Keratinocyte (primary cell): ENCODE measurements at regions not wholly inside any gene's neighbourhood (a gene's known extent, or its start where the extent isn't known, plus 50 kb on each side); places are given as distances from the start of the nearest gene placed in this dataset.
"Not testable (repeated sequence)": the region's sequence is repeated elsewhere in the genome, so short reads cannot be mapped to it uniquely, and the experiment has no call there.

ENCODE experiments used
- DNase-seq: peaks from one replicate; pipeline ENCODE4 v3.0.0-alpha.2; 2011; ENCODE audit warnings: low read depth, missing footprints, low spot score
- FAIRE-seq: peaks from 2 replicates; lab custom pipeline; 2011; peaks lifted over from hg19 to GRCh38; lab: Jason Lieb, UNC
- H2AFZ ChIP-seq: 2 replicates; pipeline ENCODE4 v1.6.0; 2012; ENCODE audit warnings: low read length, control low read depth, inconsistent platforms; ENCODE audit not compliant: control insufficient read depth
- H3K27ac ChIP-seq: 2 replicates; pipeline ENCODE4 v1.5.1; 2011; ENCODE audit warnings: low read length; ENCODE audit not compliant: control insufficient read depth, insufficient read depth
- H3K27me3 ChIP-seq: 3 replicates; pipeline ENCODE4 v1.6.0; 2011; ENCODE audit warnings: low read length; ENCODE audit not compliant: control insufficient read depth, insufficient read depth; ENCODE audit errors: extremely low read depth
- H3K36me3 ChIP-seq, 2 experiments: 2 replicates in 1 of 2; 3 replicates in 1 of 2; pipeline ENCODE4 v1.5.1; 2011; ENCODE audit warnings: low read length in 2 of 2, mild to moderate bottlenecking in 1 of 2; ENCODE audit not compliant: control insufficient read depth in 2 of 2, insufficient read depth in 2 of 2; ENCODE audit errors: extremely low read depth in 1 of 2
- H3K4me1 ChIP-seq: 3 replicates; pipeline ENCODE4 v1.5.1; 2011; ENCODE audit warnings: low read length; ENCODE audit not compliant: control insufficient read depth, insufficient read depth; ENCODE audit errors: extremely low read depth
- H3K4me2 ChIP-seq: 3 replicates; pipeline ENCODE4 v1.6.0; 2011; ENCODE audit warnings: low read depth, low read length; ENCODE audit not compliant: control insufficient read depth, insufficient read depth; ENCODE audit errors: extremely low read depth
- H3K4me3 ChIP-seq, 3 experiments: fragments of 200-600 bp in 1 of 3; sonication (generic) in 1 of 3; 2 replicates in 2 of 3; 3 replicates in 1 of 3; pipeline ENCODE4 v1.5.1; 2011 to 2016; ENCODE audit warnings: low read length in 3 of 3, mild to moderate bottlenecking in 3 of 3, control low read depth in 2 of 3, inconsistent platforms in 1 of 3, low read depth in 1 of 3, mixed read lengths in 1 of 3, mixed run types in 1 of 3, moderate library complexity in 1 of 3; ENCODE audit not compliant: control insufficient read depth in 2 of 3, insufficient read depth in 2 of 3; ENCODE audit errors: extremely low read depth in 1 of 3
- H3K79me2 ChIP-seq: 2 replicates; pipeline ENCODE4 v1.6.0; 2012; ENCODE audit warnings: low read length; ENCODE audit not compliant: control insufficient read depth, insufficient read depth
- H3K9ac ChIP-seq: 3 replicates; pipeline ENCODE4 v1.6.0; 2011; ENCODE audit warnings: low read length; ENCODE audit not compliant: control insufficient read depth, insufficient read depth; ENCODE audit errors: extremely low read depth
- H3K9me1 ChIP-seq: 3 replicates; pipeline ENCODE4 v1.6.0; 2011; ENCODE audit warnings: low read length; ENCODE audit not compliant: control insufficient read depth, insufficient read depth; ENCODE audit errors: extremely low read depth
- H3K9me3 ChIP-seq: 2 replicates; pipeline ENCODE4 v1.5.1; 2012; ENCODE audit warnings: low read depth, low read length; ENCODE audit not compliant: control insufficient read depth
- H4K20me1 ChIP-seq: 3 replicates; pipeline ENCODE4 v1.6.0; 2011; ENCODE audit warnings: low read length; ENCODE audit not compliant: control insufficient read depth, insufficient read depth; ENCODE audit errors: extremely low read depth
- CTCF ChIP-seq, 3 experiments: IDR thresholded peaks in 1 of 3; conservative IDR thresholded peaks in 1 of 3; optimal IDR thresholded peaks in 1 of 3; 2 replicates in 2 of 3; 3 replicates in 1 of 3; pipeline versions ENCODE3 to v1.5.1; 2011; ENCODE audit warnings: low read length in 3 of 3, mild to moderate bottlenecking in 3 of 3, moderate library complexity in 2 of 3, control low read depth in 1 of 3, inconsistent platforms in 1 of 3; ENCODE audit not compliant: insufficient read depth in 2 of 3; ENCODE audit errors: extremely low read depth in 1 of 3
- EZH2 ChIP-seq: IDR thresholded peaks from one replicate; pipeline ENCODE4 v1.6.1; 2012; ENCODE audit warnings: inconsistent platforms, mild to moderate bottlenecking, low read length, moderate library complexity
- dilution Hi-C: fragments of 300-500 bp; cut with MboI; formaldehyde crosslinking; loops from one replicate; pipeline ENCODE4 v1.7.0; 2020; ENCODE audit warnings: low sequenced_read_pairs; ENCODE audit not compliant: extremely low pct_ligation_motif_present

- H3K9me3 ChIP-seq, result no peaks in the 10 kb centered on the region
- H3K4me1 ChIP-seq, result no peaks in the 10 kb centered on the region
- no peaks in the 10 kb centered on the region for H3K79me2 ChIP-seq
- H2AFZ ChIP-seq, result no peak overlapping the region
- no peak overlapping the region for H3K4me2 ChIP-seq
- DNase-seq, result no peak
- no peak overlapping the region for H3K9ac ChIP-seq
- H3K27me3 ChIP-seq, result no peaks in the 10 kb centered on the region
- no peaks in the 10 kb centered on the region for H4K20me1 ChIP-seq
- no peaks in the 10 kb centered on the region for H3K36me3 ChIP-seq
- no peaks in the 10 kb centered on the region for H3K9me1 ChIP-seq
- no peak overlapping the region for H3K4me3 ChIP-seq
- no peak overlapping the region for H3K27ac ChIP-seq
- dilution Hi-C loops, result no loop called here
- TF ChIP-seq CTCF (optimal IDR thresholded peaks at IDR 0.05 in 1 of 3, IDR thresholded peaks at IDR 0.05 in 1 of 3, conservative IDR thresholded peaks at IDR 0.05 in 1 of 3; ENCODE audit: extremely low read depth in 1 of 3, insufficient read depth in 2 of 3, low read length in 3 of 3), result no peak
- TF ChIP-seq EZH2, result no peak
- FAIRE-seq, result no peak
These were observed 2405.8 kb downstream of the PCDH7 start for GRCh38 chr4:33126002-33126401.

- DNase-seq, H3K27ac ChIP-seq, H3K9me1 ChIP-seq, H3K9me3 ChIP-seq, H2AFZ ChIP-seq, H3K4me3 ChIP-seq, H3K4me1 ChIP-seq, H3K27me3 ChIP-seq, H3K4me2 ChIP-seq, dilution Hi-C loops, FAIRE-seq, H4K20me1 ChIP-seq, H3K9ac ChIP-seq, H3K79me2 ChIP-seq, H3K36me3 ChIP-seq: not testable (repeated sequence)
These were observed 2410.5 kb downstream of the PCDH7 start for GRCh38 chr4:33130662-33131061.

GRCh38 chr4:33133723-33134122 lies 2413.6 kb downstream of the PCDH7 start:
- Histone ChIP-seq H3K27ac (no peak overlapping the region), H3K36me3 (no peaks in the 10 kb centered on the region), H2AFZ (no peak overlapping the region), H4K20me1 (no peaks in the 10 kb centered on the region), H3K79me2 (no peaks in the 10 kb centered on the region), H3K4me1 (no peaks in the 10 kb centered on the region), H3K9ac (no peak overlapping the region), H3K4me3 (no peak overlapping the region), H3K27me3 (no peaks in the 10 kb centered on the region), H3K9me3 (no peaks in the 10 kb centered on the region), H3K4me2 (no peak overlapping the region), H3K9me1 (no peaks in the 10 kb centered on the region)
- TF ChIP-seq EZH2 (no peak), CTCF (optimal IDR thresholded peaks at IDR 0.05 in 1 of 3, IDR thresholded peaks at IDR 0.05 in 1 of 3, conservative IDR thresholded peaks at IDR 0.05 in 1 of 3; ENCODE audit: extremely low read depth in 1 of 3, insufficient read depth in 2 of 3, low read length in 3 of 3) (no peak)
- DNase-seq (no peak), FAIRE-seq (no peak)
- dilution Hi-C loops, result no loop called here
